ENCODE measurements at regions not wholly inside any gene's neighbourhood (a gene's known extent, or its start where the extent isn't known, plus 50 kb on each side); places are given as distances from the start of the nearest gene placed in this dataset.

GRCh38 chr4:11293866-11294265 lies 134.8 kb downstream of the HS3ST1 start:
- no peaks in the 10 kb centered on the region for H3K36me3 ChIP-seq (ENCODE audit: control insufficient read depth, insufficient read depth, low read length)
- DNase-seq (ENCODE audit: low read depth) (peak; percentile 54), FAIRE-seq (no peak)
- no peak overlapping the region for H3K4me3 ChIP-seq (ENCODE audit: low read depth, low read length)
- no peaks in the 10 kb centered on the region for H3K27me3 ChIP-seq (ENCODE audit: control insufficient read depth, insufficient read depth, low read length)
- no peak for TF ChIP-seq CTCF (IDR thresholded peaks at IDR 0.05; ENCODE audit: insufficient read depth, low read length, severe bottlenecking)

- DNase-seq (ENCODE audit: low read depth) (no peak), FAIRE-seq (no peak)
- TF ChIP-seq CTCF (IDR thresholded peaks at IDR 0.05; ENCODE audit: insufficient read depth, low read length, severe bottlenecking): no peak
- Histone ChIP-seq H3K36me3 (ENCODE audit: control insufficient read depth, insufficient read depth, low read length) (no peaks in the 10 kb centered on the region), H3K27me3 (ENCODE audit: control insufficient read depth, insufficient read depth, low read length) (no peaks in the 10 kb centered on the region), H3K4me3 (ENCODE audit: low read depth, low read length) (no peak overlapping the region)
Measured at GRCh38 chr4:11287055-11287454, 141.6 kb downstream of the HS3ST1 start.

- no peak overlapping the region for H3K4me3 ChIP-seq (ENCODE audit: low read depth, low read length)
- TF ChIP-seq CTCF (IDR thresholded peaks at IDR 0.05; ENCODE audit: insufficient read depth, low read length, severe bottlenecking): no peak
- H3K36me3 ChIP-seq (ENCODE audit: control insufficient read depth, insufficient read depth, low read length): no peaks in the 10 kb centered on the region
- DNase-seq (ENCODE audit: low read depth): no peak
- FAIRE-seq: no peak
- no peaks in the 10 kb centered on the region for H3K27me3 ChIP-seq (ENCODE audit: control insufficient read depth, insufficient read depth, low read length)
Measured at GRCh38 chr4:11286533-11286932, 142.2 kb downstream of the HS3ST1 start.

GRCh38 chr4:11281720-11282119 lies 147.0 kb downstream of the HS3ST1 start:
- DNase-seq (ENCODE audit: low read depth) (peak; percentile 73), FAIRE-seq (no peak)
- Histone ChIP-seq H3K36me3 (ENCODE audit: control insufficient read depth, insufficient read depth, low read length) (no peaks in the 10 kb centered on the region), H3K27me3 (ENCODE audit: control insufficient read depth, insufficient read depth, low read length) (no peaks in the 10 kb centered on the region), H3K4me3 (ENCODE audit: low read depth, low read length) (no peak overlapping the region)
- TF ChIP-seq CTCF (IDR thresholded peaks at IDR 0.05; ENCODE audit: insufficient read depth, low read length, severe bottlenecking): no peak

- no peak for FAIRE-seq
- no peak for TF ChIP-seq CTCF (IDR thresholded peaks at IDR 0.05; ENCODE audit: insufficient read depth, low read length, severe bottlenecking)
- DNase-seq (ENCODE audit: low read depth): no peak
- H3K27me3 ChIP-seq (ENCODE audit: control insufficient read depth, insufficient read depth, low read length): no peaks in the 10 kb centered on the region
- H3K4me3 ChIP-seq (ENCODE audit: low read depth, low read length): no peak overlapping the region
- H3K36me3 ChIP-seq (ENCODE audit: control insufficient read depth, insufficient read depth, low read length): no peaks in the 10 kb centered on the region
Measured at GRCh38 chr4:11271263-11271662, 157.4 kb downstream of the HS3ST1 start.

GRCh38 chr4:11268149-11268548 lies 160.5 kb downstream of the HS3ST1 start:
- Histone ChIP-seq H3K4me3 (ENCODE audit: low read depth, low read length) (no peak overlapping the region), H3K27me3 (ENCODE audit: control insufficient read depth, insufficient read depth, low read length) (no peaks in the 10 kb centered on the region), H3K36me3 (ENCODE audit: control insufficient read depth, insufficient read depth, low read length) (no peaks in the 10 kb centered on the region)
- FAIRE-seq (no peak), DNase-seq (ENCODE audit: low read depth) (peak; percentile 21)
- TF ChIP-seq CTCF (IDR thresholded peaks at IDR 0.05; ENCODE audit: insufficient read depth, low read length, severe bottlenecking): no peak
